Posterior cingulate gyrus (tissue), 11 donors: ENCODE measurements at regions not wholly inside any gene's neighbourhood (a gene's known extent, or its start where the extent isn't known, plus 50 kb on each side); places are given as distances from the start of the nearest gene placed in this dataset.

Experiments
- DNase-seq, 10 donors: peaks; one replicate each; pipeline versions ENCODE4 v3.0.0 to v3.0.0-alpha.2; 2020 to 2021; ENCODE audit warnings: mixed read lengths in 3 of 10
- intact Hi-C: fragments of 100-400 bp; cut with DNase I; formaldehyde crosslinking; loops from one replicate; pipeline ENCODE4 v1.15.1; 2023

GRCh38 chr6:88266126-88266525 lies 100.0 kb upstream of the CNR1 start:
- DNase-seq, result no peak
- intact Hi-C loops, result no loop called here

DNA sequence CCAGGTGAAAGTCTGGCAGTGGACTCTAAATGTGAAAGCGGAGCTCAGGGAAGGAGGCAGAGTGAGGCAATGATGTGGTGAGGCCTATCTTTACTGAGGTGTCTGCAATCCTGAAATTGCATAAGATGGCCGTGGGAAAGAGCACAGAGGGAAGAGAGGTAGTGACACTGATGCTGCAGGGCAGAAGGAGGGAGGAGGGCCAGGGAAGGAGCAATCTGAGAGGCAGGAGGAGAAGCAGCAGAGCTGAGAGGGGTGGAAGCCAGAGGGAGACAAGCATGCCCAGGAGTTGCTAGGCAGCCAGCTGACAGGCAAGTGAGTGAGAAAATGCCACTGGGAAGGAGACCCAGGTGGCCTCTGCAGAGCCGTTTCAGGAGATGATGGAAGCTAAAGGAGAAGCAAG lies 97.4 kb upstream of the CNR1 start:
- no peak for DNase-seq
- intact Hi-C loops, result no loop called here

- DNase-seq, result no peak
- intact Hi-C loops, result no loop called here
Measured at GRCh38 chr6:88262332-88262731, 96.2 kb upstream of the CNR1 start.

DNA sequence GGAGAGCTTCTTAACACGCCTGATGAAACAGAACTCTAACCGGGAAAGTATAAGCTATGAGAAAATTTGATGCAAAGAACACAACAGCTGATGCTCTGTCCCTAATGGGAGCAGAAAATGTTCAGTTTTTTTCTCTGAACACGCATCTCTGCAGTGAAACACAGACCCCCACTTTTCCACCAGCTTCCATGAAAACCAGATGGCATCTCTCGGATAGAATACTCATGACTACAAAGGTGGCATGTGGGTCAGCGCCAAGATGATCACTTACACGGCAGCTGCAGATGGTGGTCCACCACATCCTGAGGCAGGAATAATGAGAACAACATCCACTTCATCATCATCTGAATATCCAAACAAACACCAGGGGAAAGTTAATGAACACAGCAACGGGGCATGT lies 85.2 kb upstream of the CNR1 start:
- no peak for DNase-seq
- intact Hi-C loops, result no loop called here

GRCh38 chr6:88248709-88249321 lies 82.7 kb upstream of the CNR1 start:
- intact Hi-C loops, result no loop called here
- DNase-seq, result no peak

DNA sequence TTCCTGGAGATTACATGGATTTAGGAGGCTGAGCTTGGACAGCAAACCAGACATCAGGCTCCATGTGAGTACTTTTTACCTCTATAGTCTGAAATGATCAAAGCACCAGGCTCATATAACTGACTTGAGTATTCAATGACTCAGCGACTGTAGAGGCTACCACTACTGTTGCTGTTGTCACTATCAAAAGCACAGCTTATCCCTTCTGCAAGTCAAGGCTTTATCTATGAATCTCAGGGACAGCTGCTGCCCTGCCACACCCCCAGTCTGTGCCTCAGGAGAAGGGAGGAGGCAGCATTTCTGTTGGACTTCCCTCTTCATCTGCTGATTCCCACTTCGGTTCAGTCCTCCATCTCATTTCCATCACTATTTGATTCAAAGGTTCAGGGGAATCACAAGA lies 80.5 kb upstream of the CNR1 start:
- DNase-seq, result no peak
- intact Hi-C loops, result no loop called here

GRCh38 chr6:88244721-88245120 lies 78.6 kb upstream of the CNR1 start:
- intact Hi-C loops, result no loop called here
- no peak for DNase-seq

DNA sequence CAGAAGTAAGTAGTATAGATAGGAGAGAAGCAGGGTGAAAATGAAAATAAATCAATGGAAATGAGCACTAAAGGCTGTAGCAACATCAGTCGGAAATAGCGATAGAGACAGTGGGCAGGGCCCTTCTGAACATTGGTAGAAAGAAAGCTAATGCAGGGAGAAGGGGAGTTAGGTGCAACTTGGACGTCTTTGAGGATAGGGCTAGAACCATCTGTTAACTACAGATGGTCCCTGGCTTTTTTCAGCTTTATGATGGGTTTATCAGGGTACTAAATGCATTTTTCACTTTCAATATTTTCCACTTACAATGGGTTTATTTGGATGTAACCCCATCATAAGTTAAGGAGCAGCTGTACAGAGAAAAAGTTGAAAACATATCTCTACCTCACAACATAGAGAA lies 72.8 kb upstream of the CNR1 start:
- DNase-seq, result no peak
- intact Hi-C loops, result no loop called here

DNA sequence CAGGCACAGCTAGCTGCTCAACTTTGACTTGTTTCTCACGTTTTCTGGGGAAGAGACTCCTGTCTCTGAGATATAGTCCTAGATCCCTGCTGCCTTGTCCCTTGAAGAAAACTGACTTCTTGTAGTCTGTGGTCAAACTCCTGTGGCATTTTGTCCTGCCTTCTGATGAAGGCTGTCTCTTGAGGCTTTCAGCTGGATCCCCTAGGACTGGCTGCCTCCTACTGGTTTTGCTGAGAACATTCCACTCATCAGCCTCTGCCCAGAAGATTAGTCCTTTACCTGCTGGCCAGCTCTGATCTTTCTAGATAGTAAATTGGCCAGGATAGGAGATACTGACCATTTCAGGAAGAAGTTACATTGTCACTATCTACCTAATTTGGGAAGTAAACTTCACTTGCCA lies 71.9 kb upstream of the CNR1 start:
- intact Hi-C loops, result no loop called here
- DNase-seq, result no peak

DNA sequence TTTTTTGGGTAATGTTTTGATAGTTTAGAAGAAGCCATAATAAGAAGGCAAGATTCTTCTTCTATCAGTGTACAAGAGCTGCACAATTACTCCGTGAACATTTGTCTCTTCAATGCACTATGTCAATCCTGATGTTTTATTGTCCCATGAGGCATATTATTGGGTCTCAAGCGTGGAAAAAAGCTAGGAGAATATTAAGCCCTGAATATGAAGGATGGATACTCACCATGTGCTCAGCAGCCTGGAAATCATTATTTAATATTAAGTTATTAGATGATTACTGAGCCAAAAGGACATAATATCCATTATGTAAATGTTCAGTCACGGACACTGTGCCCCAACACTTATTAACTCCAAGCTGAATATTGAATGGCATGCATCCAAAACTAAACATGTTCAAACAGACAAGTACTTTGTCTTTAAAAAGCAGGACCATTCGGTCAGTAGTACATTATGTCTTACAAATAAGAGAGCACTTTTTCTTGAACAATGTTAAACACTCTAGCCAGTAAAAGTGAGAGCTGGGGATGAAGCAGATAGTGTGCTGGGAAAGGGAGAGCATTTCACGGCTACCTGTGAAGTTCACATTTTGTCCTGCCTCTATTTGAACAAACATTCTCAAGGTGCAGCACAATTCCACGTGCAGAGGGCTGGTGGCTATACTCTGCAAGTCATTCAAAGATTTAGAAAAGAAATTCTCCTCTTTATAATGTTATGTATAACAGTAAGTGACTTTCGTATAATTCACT lies 70.6 kb upstream of the CNR1 start:
- intact Hi-C loops, result no loop called here
- no peak for DNase-seq

DNA sequence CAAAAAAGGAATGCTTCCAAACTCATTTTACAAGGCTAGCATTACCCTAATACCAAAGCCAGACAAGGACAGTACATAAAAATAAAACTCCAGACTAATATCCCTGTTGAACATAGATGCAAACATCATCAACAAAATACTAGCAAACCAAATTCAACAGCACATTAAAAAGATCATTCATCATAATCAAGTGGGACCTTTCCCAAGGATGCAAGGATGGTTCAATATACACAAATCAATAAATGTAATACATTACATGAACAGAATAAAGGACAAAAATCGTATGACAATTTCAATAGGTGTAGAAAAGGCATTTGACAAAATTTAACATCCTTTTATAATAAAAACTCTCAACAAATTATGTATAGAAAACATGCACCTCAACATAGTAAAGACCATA lies 66.6 kb upstream of the CNR1 start:
- intact Hi-C loops, result no loop called here
- no peak for DNase-seq

DNA sequence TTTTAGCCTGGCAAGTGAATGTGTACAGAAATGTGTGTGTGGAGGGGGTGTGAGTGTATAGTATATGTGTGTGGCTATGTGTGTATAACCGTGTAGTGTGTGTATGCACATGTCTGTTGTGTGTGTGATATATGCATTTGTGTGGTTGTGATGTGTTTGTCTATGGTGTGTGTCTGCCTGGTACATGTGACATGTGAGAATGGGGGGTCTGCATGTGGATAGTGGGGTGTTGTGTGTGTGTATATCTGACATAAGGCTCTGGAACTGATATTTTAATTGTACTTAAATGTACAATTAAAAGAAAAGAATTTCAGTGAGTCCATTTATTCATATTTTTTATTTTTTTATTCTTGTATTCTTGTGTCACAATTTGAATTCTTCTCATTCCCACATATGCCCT lies 57.2 kb upstream of the CNR1 start:
- intact Hi-C loops, result no loop called here
- no peak for DNase-seq

- no peak for DNase-seq
Measured at GRCh38 chr6:88220493-88220892, 54.3 kb upstream of the CNR1 start.

GRCh38 chr6:88216182-88216581 lies 50.0 kb upstream of the CNR1 start:
- no peak for DNase-seq
- intact Hi-C loops, result no loop called here

More at GRCh38 chr6:88220493-88220892, 54.3 kb upstream of the CNR1 start:
- intact Hi-C loops, result no loop called here
